DMS 273 treated with DMSO at 0.1 percent for 48 hours (cell line): ENCODE measurements at regions not wholly inside any gene's neighbourhood (a gene's known extent, or its start where the extent isn't known, plus 50 kb on each side); places are given as distances from the start of the nearest gene placed in this dataset.
"Not testable (repeated sequence)": the region's sequence is repeated elsewhere in the genome, so short reads cannot be mapped to it uniquely, and the experiment has no call there.

ENCODE experiments used
- DNase-seq: peaks from one replicate; lab custom pipeline; 2025; lab: John Stamatoyannopoulos, UW

- DNase-seq = no peak
Observed at GRCh38 chr20:51185861-51186260, 163.0 kb upstream of the KCNG1 start.

- no peak for DNase-seq
Observed at GRCh38 chr20:51185277-51185676, 162.4 kb upstream of the KCNG1 start.

DNA sequence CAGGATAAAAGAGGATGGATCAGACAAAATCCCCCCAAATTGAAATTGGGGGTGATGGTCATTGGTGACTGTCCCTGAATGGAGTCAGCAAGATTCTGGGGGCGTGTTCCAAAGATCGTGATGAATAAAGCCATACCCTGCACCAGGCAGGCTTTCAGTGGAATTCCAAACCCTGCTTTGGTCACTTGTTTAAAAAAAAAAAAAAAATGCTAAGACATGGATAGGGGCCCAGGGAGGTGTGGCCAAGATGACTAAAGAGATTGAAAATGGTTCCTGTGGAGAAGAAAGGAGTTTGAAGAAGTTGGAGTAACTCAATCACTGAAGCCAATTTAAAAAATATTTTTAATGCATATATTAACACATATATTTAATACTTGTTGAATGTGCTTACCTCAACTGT is 161.4 kb upstream of the KCNG1 start:
- DNase-seq = no peak

DNA sequence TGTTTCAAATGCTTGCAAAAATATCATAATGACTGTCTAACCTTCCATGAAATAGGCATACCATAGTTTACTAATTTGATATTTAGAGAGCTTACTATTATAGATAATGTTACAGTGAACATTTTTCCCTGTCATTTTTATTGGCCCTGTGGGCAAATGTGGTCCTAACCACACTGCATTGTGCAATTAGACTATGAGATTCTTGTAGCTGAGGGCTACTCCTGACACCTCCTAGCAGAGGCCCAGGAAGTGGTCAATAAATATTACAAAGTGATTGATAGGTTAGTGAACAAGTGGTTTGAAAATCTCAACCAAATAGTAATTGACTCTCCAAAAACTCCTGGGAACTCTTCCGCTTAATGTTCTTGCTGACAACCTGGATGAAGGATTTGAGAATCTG is 160.5 kb upstream of the KCNG1 start:
- DNase-seq = no peak

GRCh38 chr20:51182571-51182970 is 159.7 kb upstream of the KCNG1 start:
- DNase-seq = no peak

DNA sequence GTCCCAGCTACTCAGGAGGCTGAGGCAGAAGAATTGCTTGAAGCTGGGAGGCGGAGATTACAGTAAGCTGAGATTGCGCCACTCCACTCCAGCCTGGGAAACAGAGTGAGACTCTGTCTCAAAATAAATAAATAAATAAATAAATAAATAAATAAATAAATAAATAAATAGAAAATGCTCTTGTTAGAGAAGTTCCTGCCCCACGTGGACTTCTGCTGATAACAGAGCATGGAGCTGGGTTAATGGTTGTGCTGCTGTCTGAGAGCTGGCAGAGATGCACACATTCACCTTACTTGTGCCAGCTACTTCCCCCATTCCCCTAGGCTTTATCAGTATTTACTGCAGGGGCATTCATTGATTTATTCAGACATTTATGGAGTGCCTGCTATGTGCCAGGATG is 155.2 kb upstream of the KCNG1 start:
- no peak for DNase-seq

GRCh38 chr20:51176876-51177275 is 154.0 kb upstream of the KCNG1 start:
- DNase-seq = no peak

- DNase-seq = no peak
Observed at GRCh38 chr20:51176446-51176845, 153.5 kb upstream of the KCNG1 start.

GRCh38 chr20:51175724-51176123 is 152.8 kb upstream of the KCNG1 start:
- DNase-seq = no peak

DNA sequence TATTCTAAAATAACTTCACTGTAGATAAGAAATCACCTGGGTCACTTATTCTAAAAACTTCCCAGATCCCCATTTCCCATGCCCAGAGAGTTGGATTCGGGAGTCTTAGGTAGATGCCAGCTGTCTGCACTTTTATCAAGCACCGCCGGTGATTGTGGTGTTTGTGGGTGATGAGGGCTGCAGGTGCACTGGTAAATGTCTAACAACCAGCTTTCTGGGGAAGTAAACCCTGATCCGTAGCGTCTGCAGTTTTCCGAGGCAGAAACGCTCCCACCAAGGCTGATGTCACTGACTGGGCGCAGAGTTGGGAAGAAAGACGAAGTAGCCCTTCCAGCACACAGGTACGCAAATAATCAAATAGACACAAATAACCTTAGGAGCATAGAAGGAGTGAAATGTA is 152.2 kb upstream of the KCNG1 start:
- no peak for DNase-seq

DNA sequence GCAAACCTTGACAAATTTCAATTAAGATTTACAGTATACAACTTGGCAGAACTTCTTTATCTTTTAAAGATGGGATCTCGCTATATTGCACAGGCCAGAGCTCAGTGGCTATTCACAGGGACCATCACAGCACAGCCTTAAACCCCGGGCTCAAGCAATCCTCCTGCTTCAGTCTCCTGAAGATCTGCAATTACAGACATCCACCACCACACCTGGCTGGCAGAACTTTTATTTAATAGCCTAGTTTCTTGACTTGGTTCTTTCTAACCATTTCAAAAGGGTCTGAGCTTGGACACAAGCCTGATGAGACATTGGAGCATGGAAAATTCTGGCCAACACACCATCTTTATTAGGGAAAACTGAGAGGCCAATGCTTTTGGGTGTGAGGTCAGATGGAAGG is 151.6 kb upstream of the KCNG1 start:
- no peak for DNase-seq

- no peak for DNase-seq
Observed at GRCh38 chr20:51172558-51173428, 149.9 kb upstream of the KCNG1 start.

GRCh38 chr20:51171141-51171540 is 148.2 kb upstream of the KCNG1 start:
- DNase-seq = no peak

GRCh38 chr20:51169813-51170212 is 146.9 kb upstream of the KCNG1 start:
- no peak for DNase-seq

- DNase-seq = not testable (repeated sequence)
Observed at GRCh38 chr20:51167911-51168310, 145.0 kb upstream of the KCNG1 start.

DNA sequence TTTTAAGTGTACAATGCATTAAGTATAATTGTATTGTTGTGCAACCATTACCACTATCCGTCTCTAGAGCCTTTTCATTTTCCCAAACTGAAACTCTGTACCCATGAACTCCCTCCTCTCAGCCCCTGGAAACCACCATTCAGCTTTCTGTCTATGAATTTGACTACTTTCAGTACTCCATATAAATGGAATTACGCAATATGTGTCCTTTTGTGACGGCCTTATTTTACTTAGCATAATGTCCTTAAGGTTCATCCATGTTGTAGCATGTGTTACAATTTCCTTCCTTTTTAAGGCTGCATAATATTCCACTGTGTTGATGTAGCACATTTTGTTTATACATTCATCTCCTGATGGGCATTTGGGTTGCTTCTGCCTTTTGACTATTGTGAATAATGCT is 143.6 kb upstream of the KCNG1 start:
- no peak for DNase-seq

DNA sequence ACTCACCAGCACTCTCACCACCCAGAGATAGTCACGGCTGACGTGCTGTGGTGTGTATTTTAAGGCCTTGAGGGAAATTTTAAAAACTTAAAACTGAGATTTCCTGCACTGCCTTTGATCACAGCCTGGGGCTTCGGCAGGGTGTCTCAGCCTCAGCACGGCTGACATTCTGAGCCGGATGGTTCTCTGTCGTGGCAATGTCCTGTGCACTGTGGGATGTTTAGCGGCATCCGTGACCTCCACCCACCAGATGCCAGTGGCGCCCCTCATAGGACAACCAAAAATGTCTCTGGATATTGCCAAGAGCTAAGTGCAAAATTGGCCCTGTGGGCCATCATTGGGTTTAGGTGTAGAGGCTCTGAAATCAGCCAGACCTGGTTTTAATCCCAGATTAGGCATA is 142.2 kb upstream of the KCNG1 start:
- DNase-seq = no peak

DNA sequence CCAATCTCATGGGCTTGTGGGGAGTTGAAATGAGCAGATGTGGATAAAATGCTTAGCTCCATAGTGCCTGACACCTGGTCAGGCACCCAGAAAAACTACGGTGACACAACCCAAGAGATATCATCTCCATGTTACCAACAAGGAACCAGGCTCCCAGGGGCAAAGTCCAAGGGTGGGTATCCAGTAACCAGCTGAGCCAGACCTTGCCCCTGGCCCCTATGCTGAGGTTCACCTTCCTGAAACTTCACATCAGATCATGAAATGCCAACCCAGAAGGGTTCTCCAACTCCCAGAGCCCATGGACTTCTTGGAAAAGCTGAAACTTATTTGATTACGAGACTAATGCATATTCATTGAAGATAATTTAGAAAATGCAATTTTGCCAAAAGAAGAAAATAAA is 141.8 kb upstream of the KCNG1 start:
- DNase-seq = no peak

DNA sequence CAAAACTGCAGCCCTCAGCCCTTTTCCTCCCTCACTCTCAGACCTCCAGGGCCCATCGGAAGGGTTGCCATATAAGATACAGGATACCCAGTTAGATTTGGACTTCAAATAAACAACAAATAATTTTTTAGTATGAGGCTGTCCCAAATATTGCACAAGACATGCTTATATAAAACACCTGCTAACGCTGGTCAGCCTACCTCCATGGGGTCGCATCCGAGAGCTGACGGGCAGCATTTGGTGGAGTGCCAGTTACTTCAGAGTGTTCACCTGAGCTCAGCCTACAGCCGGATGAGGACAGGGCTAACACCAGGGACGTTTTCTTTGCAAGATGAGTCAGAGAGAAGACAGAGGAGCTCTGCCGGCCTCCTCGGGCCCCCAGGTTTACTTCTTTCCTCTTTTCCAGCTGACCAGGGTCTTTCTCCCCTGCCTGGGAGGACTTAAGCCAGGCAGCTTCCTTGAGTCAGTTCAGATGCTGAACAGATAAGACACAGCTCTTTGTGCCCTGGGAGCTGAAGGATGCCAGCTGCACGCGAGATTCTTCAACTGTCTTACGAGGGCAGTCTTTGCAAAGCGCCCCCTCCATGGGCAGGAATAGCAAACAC is 141.2 kb upstream of the KCNG1 start:
- no peak for DNase-seq

DNA sequence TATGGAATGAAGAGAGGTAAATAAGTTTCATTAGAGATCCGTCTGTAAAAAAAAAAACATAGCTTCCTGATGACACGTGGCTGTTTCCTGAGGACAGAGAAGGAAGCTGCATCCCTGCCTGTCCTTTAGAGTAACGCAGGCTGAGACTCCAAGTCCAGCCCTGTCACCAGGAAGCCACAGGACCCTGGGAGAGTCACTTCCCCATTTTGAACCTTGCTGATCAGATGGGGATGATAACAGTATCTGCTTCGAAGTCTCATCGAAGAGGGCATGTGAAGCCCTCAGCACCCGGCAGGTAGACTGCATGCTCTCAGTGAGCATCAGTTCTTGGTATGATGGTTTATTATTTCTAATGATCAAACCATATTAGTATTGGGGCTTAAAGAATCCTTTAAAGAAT is 139.1 kb upstream of the KCNG1 start:
- no peak for DNase-seq

DNA sequence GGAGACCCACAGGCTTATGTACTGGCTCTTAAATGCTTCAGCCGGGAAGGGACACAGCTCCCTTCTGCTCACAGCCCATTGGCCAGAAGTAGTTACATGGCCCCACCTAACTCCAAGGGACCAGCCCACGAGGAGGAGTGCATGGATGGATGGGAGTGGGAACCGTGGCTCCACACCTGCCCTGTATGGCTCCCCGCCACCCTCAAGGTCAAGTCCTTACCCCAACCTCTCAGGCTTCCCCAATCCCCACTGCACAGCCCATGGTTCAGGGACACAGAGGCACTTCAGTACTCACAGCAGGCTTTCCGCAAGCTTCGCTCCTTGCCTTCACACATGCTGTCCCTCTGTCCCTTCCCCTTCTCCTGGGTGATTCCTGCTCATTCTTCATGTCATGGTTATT is 137.9 kb upstream of the KCNG1 start:
- no peak for DNase-seq

GRCh38 chr20:51159981-51160380 is 137.1 kb upstream of the KCNG1 start:
- no peak for DNase-seq

DNA sequence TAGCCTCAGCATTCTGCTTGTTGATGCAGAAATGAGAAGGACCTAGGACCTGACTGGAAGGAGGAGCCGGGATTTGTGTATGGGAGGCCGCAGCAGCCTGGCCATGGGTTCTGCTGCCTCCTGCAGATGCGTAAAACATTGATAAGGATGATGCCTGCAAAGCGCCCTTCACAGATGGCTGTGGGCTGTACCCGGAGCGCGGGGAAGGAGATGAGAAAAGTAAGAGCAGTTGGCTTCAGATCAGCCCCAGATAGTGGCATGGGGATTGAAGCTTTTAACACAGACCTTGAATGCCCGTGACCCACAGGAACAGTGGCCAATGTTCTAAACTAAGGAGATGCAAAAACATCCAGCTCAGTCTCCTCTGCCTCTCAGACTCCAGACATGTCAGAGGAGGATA is 136.4 kb upstream of the KCNG1 start:
- DNase-seq = peak; percentile 68

- no peak for DNase-seq
Observed at GRCh38 chr20:51158226-51158625, 135.3 kb upstream of the KCNG1 start.
